Mesothelial cell of epicardium (in vitro differentiated cells): ENCODE measurements at regions not wholly inside any gene's neighbourhood (a gene's known extent, or its start where the extent isn't known, plus 50 kb on each side); places are given as distances from the start of the nearest gene placed in this dataset.

Source experiments
- DNase-seq, 2 experiments: peaks; one replicate each; pipeline ENCODE4 v3.0.0; 2021; ENCODE audit warnings: low spot score in 2 of 2; ENCODE audit not compliant: unreplicated experiment in 2 of 2
- H3K27ac Mint-ChIP-seq: 2 replicates; pipeline ENCODE4 v1.8.0; 2021; ENCODE audit warnings: mixed read lengths
- H3K27me3 Mint-ChIP-seq: 2 replicates; pipeline ENCODE4 v1.8.0; 2021; ENCODE audit warnings: low read depth, mixed read lengths
- H3K36me3 Mint-ChIP-seq: 2 replicates; pipeline ENCODE4 v1.8.0; 2021; ENCODE audit warnings: mixed read lengths
- H3K4me1 Mint-ChIP-seq: 2 replicates; pipeline ENCODE4 v1.8.0; 2021; ENCODE audit warnings: mixed read lengths
- H3K4me3 Mint-ChIP-seq: 2 replicates; pipeline ENCODE4 v1.8.0; 2021; ENCODE audit warnings: mild to moderate bottlenecking, moderate library complexity, mixed read lengths
- H3K9me3 Mint-ChIP-seq: 2 replicates; pipeline ENCODE4 v1.8.0; 2021; ENCODE audit warnings: mixed read lengths
- TF ChIP-seq, protein P1 (sequence below): fragments of 200-600 bp; sonication (generic); IDR thresholded peaks from one replicate; pipeline ENCODE4 v1.5.0; 2021; ENCODE audit warnings: antibody characterized with exemption; ENCODE audit not compliant: unreplicated experiment

DNA sequence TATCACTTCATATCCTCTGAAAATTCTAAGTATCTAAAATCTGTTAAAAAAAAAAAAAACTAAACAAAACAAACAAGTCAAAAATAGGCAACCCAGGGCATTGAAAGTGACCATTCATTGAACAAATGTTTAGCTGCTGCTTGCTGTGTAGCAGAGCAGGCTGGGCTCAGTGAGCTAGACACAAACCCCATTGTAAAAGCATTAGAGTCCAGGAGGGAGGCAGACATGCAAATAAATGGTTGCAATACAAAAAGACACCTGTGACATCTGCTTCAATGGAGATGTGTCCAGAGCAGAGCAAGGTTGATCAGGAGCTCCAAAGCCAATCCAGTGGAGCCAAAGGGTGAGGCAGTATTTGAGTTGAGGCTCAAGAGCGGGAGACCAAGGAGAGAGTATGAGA lies 267.3 kb upstream of the GATB start:
- H3K27me3 Mint-ChIP-seq = no peaks in the 10 kb centered on the region
- H3K4me3 Mint-ChIP-seq = no peak overlapping the region
- DNase-seq = no peak
- no peaks in the 10 kb centered on the region for H3K36me3 Mint-ChIP-seq
- TF ChIP-seq, protein P1, sequence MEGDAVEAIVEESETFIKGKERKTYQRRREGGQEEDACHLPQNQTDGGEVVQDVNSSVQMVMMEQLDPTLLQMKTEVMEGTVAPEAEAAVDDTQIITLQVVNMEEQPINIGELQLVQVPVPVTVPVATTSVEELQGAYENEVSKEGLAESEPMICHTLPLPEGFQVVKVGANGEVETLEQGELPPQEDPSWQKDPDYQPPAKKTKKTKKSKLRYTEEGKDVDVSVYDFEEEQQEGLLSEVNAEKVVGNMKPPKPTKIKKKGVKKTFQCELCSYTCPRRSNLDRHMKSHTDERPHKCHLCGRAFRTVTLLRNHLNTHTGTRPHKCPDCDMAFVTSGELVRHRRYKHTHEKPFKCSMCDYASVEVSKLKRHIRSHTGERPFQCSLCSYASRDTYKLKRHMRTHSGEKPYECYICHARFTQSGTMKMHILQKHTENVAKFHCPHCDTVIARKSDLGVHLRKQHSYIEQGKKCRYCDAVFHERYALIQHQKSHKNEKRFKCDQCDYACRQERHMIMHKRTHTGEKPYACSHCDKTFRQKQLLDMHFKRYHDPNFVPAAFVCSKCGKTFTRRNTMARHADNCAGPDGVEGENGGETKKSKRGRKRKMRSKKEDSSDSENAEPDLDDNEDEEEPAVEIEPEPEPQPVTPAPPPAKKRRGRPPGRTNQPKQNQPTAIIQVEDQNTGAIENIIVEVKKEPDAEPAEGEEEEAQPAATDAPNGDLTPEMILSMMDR = no peak
- H3K9me3 Mint-ChIP-seq = no peaks in the 10 kb centered on the region
- no peak overlapping the region for H3K27ac Mint-ChIP-seq
- peaks cover 2% of the 10 kb centered on the region for H3K4me1 Mint-ChIP-seq

DNA sequence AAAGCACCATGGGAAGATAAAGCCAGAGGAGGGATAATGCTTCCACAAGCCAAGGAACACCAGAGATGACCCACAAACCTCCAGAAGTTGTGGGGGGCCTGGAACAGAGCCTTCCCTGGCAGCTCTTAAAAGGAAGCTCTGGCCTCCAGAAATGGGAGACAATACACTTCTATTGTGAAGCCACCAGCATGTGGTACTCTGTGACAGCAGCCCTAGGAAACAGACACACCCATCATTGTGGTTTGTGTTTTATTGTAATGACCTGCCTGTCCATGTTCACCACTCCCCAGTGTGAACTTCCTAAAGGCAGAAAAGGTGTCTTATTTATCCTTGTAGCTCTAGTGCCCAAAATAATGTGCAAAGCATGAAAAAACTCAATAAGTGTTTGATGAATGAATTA lies 264.1 kb upstream of the GATB start:
- H3K27ac Mint-ChIP-seq = no peak overlapping the region
- peaks cover 2% of the 10 kb centered on the region for H3K4me1 Mint-ChIP-seq
- no peaks in the 10 kb centered on the region for H3K27me3 Mint-ChIP-seq
- no peak overlapping the region for H3K4me3 Mint-ChIP-seq
- no peaks in the 10 kb centered on the region for H3K36me3 Mint-ChIP-seq
- TF ChIP-seq, protein P1 = no peak
- no peaks in the 10 kb centered on the region for H3K9me3 Mint-ChIP-seq
- no peak for DNase-seq

DNA sequence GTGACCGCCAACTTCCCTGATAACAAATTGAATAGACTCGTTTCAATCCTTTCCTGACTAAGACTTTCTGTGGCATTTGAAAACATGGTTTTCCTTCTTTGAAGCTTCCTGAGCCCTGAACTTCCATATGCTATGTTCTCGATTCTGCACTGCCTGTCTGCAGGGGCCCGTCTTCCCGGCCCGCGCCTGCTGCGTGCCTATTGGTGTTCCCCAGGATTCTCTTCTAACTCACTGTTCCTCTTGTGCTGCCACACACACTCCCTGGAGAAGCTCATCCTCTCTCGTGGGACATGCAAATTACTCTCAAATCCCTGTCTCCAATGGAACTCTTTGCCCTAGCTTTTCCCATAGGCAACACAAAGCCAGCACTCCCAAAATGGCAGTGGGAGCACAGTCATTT lies 262.9 kb upstream of the GATB start:
- H3K36me3 Mint-ChIP-seq = no peaks in the 10 kb centered on the region
- no peak for DNase-seq
- H3K27me3 Mint-ChIP-seq = no peaks in the 10 kb centered on the region
- H3K9me3 Mint-ChIP-seq = no peaks in the 10 kb centered on the region
- no peak overlapping the region for H3K4me3 Mint-ChIP-seq
- TF ChIP-seq, protein P1 = no peak
- no peak overlapping the region for H3K27ac Mint-ChIP-seq
- H3K4me1 Mint-ChIP-seq = peaks cover 2% of the 10 kb centered on the region

DNA sequence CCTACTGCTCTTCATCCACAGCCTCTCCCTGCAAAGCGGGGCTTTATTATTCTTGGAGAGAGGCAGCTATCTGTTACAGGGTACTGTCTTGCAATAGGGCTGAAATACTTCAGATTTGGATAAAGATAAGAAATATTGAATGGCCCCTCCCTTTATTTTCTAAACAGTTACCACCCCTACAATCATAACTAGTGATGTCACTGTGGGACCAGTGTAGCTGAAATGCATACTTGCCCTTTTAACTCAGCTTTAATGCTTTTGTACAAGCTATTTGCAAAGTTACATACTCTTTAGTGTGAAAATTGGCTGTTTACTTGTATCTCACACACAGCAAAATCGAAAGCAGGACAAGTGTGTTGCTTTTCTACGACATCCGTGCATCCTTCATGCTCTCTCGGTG lies 261.7 kb upstream of the GATB start:
- peaks cover 10% of the 10 kb centered on the region for H3K4me1 Mint-ChIP-seq
- H3K4me3 Mint-ChIP-seq = no peak overlapping the region
- H3K36me3 Mint-ChIP-seq = no peaks in the 10 kb centered on the region
- no peaks in the 10 kb centered on the region for H3K9me3 Mint-ChIP-seq
- no peak for DNase-seq
- no peaks in the 10 kb centered on the region for H3K27me3 Mint-ChIP-seq
- no peak overlapping the region for H3K27ac Mint-ChIP-seq
- TF ChIP-seq, protein P1 = no peak

DNA sequence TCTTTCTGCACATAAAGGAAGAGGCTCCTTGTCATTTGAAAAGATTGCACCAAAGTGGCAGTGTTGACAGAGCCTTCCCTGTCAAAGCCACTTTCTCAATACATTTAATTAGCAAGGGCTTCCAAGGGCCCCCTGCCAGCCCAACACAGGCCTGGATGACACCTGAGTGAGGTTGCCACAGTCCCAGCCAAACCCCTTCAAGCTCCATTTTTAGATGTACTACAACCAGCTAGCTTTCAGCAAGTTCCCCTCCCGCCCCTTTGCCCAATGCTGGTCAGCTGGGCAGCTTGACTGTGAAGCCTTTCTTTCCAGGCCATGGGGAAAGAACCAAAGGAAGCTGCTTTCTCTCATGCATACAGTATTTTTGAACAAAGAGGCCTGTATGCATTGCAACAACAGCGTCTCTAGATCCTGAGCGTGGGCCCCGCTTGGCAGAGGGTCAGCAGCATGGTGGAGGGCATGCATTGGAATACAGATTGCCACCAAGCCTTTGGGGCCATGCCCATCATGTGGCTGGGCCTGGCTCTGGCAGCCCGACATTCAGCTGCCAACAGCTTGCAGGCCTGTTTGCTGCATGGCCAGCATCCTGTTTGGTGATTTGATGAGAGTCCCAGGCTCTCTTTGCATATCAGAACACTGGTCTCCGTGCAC lies 261.1 kb upstream of the GATB start:
- no peak for DNase-seq
- Mint-ChIP-seq H3K36me3 (no peaks in the 10 kb centered on the region), H3K27ac (no peak overlapping the region), H3K27me3 (no peaks in the 10 kb centered on the region), H3K4me3 (no peak overlapping the region), H3K9me3 (no peaks in the 10 kb centered on the region), H3K4me1 (peaks cover 16% of the 10 kb centered on the region)
- TF ChIP-seq, protein P1 = no peak

DNA sequence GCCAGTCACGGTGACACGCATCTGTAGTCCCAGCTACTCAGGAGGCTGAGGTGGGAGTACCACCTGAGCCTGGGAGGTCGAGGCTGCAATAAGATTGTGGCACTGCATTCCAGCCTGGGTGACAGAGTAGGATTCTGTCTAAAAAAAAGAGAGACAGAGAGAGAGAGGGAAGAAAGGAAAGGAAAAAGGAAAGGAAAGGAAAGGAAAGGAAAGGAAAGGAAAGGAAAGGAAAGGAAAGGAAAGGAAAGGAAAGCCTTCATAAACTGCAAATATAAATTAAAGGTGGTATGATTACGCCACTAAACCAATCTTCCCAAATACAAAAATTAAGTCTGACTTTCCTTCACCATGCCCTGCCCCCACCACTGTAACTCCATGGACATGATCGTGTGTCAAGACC lies 259.3 kb upstream of the GATB start:
- H3K9me3 Mint-ChIP-seq = no peaks in the 10 kb centered on the region
- H3K36me3 Mint-ChIP-seq = no peaks in the 10 kb centered on the region
- no peak overlapping the region for H3K27ac Mint-ChIP-seq
- no peak overlapping the region for H3K4me3 Mint-ChIP-seq
- H3K27me3 Mint-ChIP-seq = peaks cover 1% of the 10 kb centered on the region
- TF ChIP-seq, protein P1 = no peak
- peaks cover 20% of the 10 kb centered on the region for H3K4me1 Mint-ChIP-seq
- no peak for DNase-seq
